ENCODE measurements at regions not wholly inside any gene's neighbourhood (a gene's known extent, or its start where the extent isn't known, plus 50 kb on each side); places are given as distances from the start of the nearest gene placed in this dataset.

- H2AFZ ChIP-seq (ENCODE audit: low read depth, low read length), result no peak overlapping the region
- no peak for TF ChIP-seq EP300 (conservative IDR thresholded peaks at IDR 0.05; ENCODE audit: poor library complexity, severe bottlenecking)
- no peak for TF ChIP-seq RAD21 (conservative IDR thresholded peaks at IDR 0.05)
- no peak for TF ChIP-seq EZH2 (IDR thresholded peaks at IDR 0.05; ENCODE audit: borderline replicate concordance, insufficient read depth, low read length, poor library complexity, severe bottlenecking)
- no peak for TF ChIP-seq POLR2AphosphoS5 (IDR thresholded peaks at IDR 0.05)
- no peak for TF ChIP-seq MXI1 (conservative IDR thresholded peaks at IDR 0.05; ENCODE audit: poor library complexity, severe bottlenecking)
- no peak for TF ChIP-seq REST (IDR thresholded peaks at IDR 0.05; ENCODE audit: borderline replicate concordance)
- TF ChIP-seq SMC3 (conservative IDR thresholded peaks at IDR 0.05; ENCODE audit: poor library complexity), result no peak
- no peaks in the 10 kb centered on the region for H3K79me2 ChIP-seq (replicated peaks; ENCODE audit: insufficient read depth, low read length)
- no peak overlapping the region for H3K4me3 ChIP-seq (ENCODE audit: low read length)
- H3K9ac ChIP-seq (ENCODE audit: low read length), result no peak overlapping the region
- no peaks in the 10 kb centered on the region for H3K9me2 ChIP-seq (ENCODE audit: insufficient read depth, low read length)
- H3F3A ChIP-seq (ENCODE audit: insufficient read depth, low read length, poor library complexity, severe bottlenecking), result no peaks in the 10 kb centered on the region
- no peaks in the 10 kb centered on the region for H3K9me3 ChIP-seq (ENCODE audit: low read length)
- H3K27me3 ChIP-seq (ENCODE audit: insufficient read depth, low read depth, low read length), result no peaks in the 10 kb centered on the region
- H4K20me1 ChIP-seq (ENCODE audit: insufficient read depth), result no peaks in the 10 kb centered on the region
- no peak overlapping the region for H3K27ac ChIP-seq (ENCODE audit: low read length)
- no peaks in the 10 kb centered on the region for H3K36me3 ChIP-seq (ENCODE audit: insufficient read depth, low read length)
- no peak overlapping the region for H3K4me2 ChIP-seq (ENCODE audit: low read length)
These were observed 82.6 kb upstream of the DPYD start for GRCh38 chr1:98003442-98003841.

GRCh38 chr1:98002288-98002687 is 81.5 kb upstream of the DPYD start:
- Histone ChIP-seq H3F3A (ENCODE audit: insufficient read depth, low read length, poor library complexity, severe bottlenecking) (no peaks in the 10 kb centered on the region), H3K79me2 (replicated peaks; ENCODE audit: insufficient read depth, low read length) (no peaks in the 10 kb centered on the region), H2AFZ (ENCODE audit: low read depth, low read length) (no peak overlapping the region), H3K9me3 (ENCODE audit: low read length) (no peaks in the 10 kb centered on the region), H3K9ac (ENCODE audit: low read length) (no peak overlapping the region), H3K4me2 (ENCODE audit: low read length) (no peak overlapping the region), H3K4me3 (ENCODE audit: low read length) (no peak overlapping the region), H3K36me3 (ENCODE audit: insufficient read depth, low read length) (no peaks in the 10 kb centered on the region), H3K27ac (ENCODE audit: low read length) (no peak overlapping the region), H3K9me2 (ENCODE audit: insufficient read depth, low read length) (no peaks in the 10 kb centered on the region), H3K27me3 (ENCODE audit: insufficient read depth, low read depth, low read length) (no peaks in the 10 kb centered on the region), H4K20me1 (ENCODE audit: insufficient read depth) (no peaks in the 10 kb centered on the region)
- TF ChIP-seq CTCF (IDR thresholded peaks at IDR 0.05; ENCODE audit: poor library complexity, severe bottlenecking), result no peak
- no peak for TF ChIP-seq RAD21 (conservative IDR thresholded peaks at IDR 0.05)
- no peak for TF ChIP-seq MXI1 (conservative IDR thresholded peaks at IDR 0.05; ENCODE audit: poor library complexity, severe bottlenecking)
- TF ChIP-seq SMC3 (conservative IDR thresholded peaks at IDR 0.05; ENCODE audit: poor library complexity), result no peak
- TF ChIP-seq TAF1 (IDR thresholded peaks at IDR 0.05; ENCODE audit: low read depth), result no peak
- no peak for TF ChIP-seq EZH2 (IDR thresholded peaks at IDR 0.05; ENCODE audit: borderline replicate concordance, insufficient read depth, low read length, poor library complexity, severe bottlenecking)
- no peak for TF ChIP-seq EP300 (conservative IDR thresholded peaks at IDR 0.05; ENCODE audit: poor library complexity, severe bottlenecking)
- TF ChIP-seq REST (IDR thresholded peaks at IDR 0.05; ENCODE audit: borderline replicate concordance), result no peak
- TF ChIP-seq POLR2AphosphoS5 (IDR thresholded peaks at IDR 0.05), result no peak
